GM12878 (cell line): ENCODE measurements at regions not wholly inside any gene's neighbourhood (a gene's known extent, or its start where the extent isn't known, plus 50 kb on each side); places are given as distances from the start of the nearest gene placed in this dataset.

Experiments
- ATAC-seq: fragments of 200-7000 bp; cut with Tn5 transposase; 3 replicates; pipeline ENCODE4 v1.9.1; 2020; ENCODE audit warnings: mild to moderate bottlenecking, moderate library complexity
- BruUV-seq: library from RNA; stranded (reverse); fragments of 400-500 nt; replicated peaks from 2 replicates; lab custom pipeline; 2021; lab: Mats Ljungman, UMichigan
- CTCF ChIA-PET: fragments of 300-600 bp; sonication (Branson Sonifier 250); formaldehyde crosslinking; extraction: SDS; loops from one replicate; lab custom pipeline; 2021; ENCODE audit warnings: inconsistent platforms; lab: Yijun Ruan, JAX
- POLR2A ChIA-PET: fragments of 350-600 bp; formaldehyde crosslinking; extraction: SDS; loops from one replicate; lab custom pipeline; 2021; ENCODE audit warnings: inconsistent platforms; lab: Charles Lee
- RAD21 ChIA-PET: fragments of 300-600 bp; sonication (Branson Sonifier 250); formaldehyde crosslinking; loops from one replicate; lab custom pipeline; 2023; ENCODE audit warnings: antibody characterized with exemption; ENCODE audit not compliant: unreplicated experiment; lab: Charles Lee
- SMC1A ChIA-PET: fragments of 300-600 bp; sonication (Branson Sonifier 250); formaldehyde crosslinking; loops from one replicate; lab custom pipeline; 2023; ENCODE audit not compliant: unreplicated experiment, uncharacterized antibody; lab: Charles Lee
- DNase-seq: peaks from one replicate; pipeline ENCODE4 v3.0.0-alpha.2; 2011; ENCODE audit warnings: low read depth, low spot score
- FAIRE-seq: peaks from 3 replicates; lab custom pipeline; 2011; peaks lifted over from hg19 to GRCh38; lab: Jason Lieb, UNC
- H2AFZ ChIP-seq: 2 replicates; pipeline ENCODE4 v1.6.0; 2011; ENCODE audit warnings: low read depth, low read length, control low read depth; ENCODE audit not compliant: control insufficient read depth
- H3K27ac ChIP-seq: 2 replicates; pipeline ENCODE4 v1.5.1; 2011; ENCODE audit warnings: control low read depth; ENCODE audit not compliant: control insufficient read depth, insufficient read depth
- H3K27me3 ChIP-seq, 2 experiments: replicated peaks in 1 of 2; 2 replicates each; pipeline versions ENCODE4 v1.6.0 to v1.6.1; 2011; ENCODE audit warnings: low read length in 1 of 2; ENCODE audit not compliant: control insufficient read depth in 2 of 2, insufficient read depth in 2 of 2
- H3K36me3 ChIP-seq, 2 experiments: 2 replicates each; pipeline ENCODE4 v1.5.1; 2011; ENCODE audit warnings: low read length in 1 of 2; ENCODE audit not compliant: control insufficient read depth in 2 of 2, insufficient read depth in 2 of 2
- H3K4me1 ChIP-seq: 2 replicates; pipeline ENCODE4 v1.6.1; 2011; ENCODE audit warnings: mild to moderate bottlenecking, low read length, moderate library complexity, mixed read lengths; ENCODE audit not compliant: control insufficient read depth, insufficient read depth
- H3K4me2 ChIP-seq: 2 replicates; pipeline ENCODE4 v1.6.0; 2011; ENCODE audit warnings: control low read depth; ENCODE audit not compliant: control insufficient read depth, insufficient read depth
- H3K4me3 ChIP-seq: fragments of 200-600 bp; sonication (generic); 2 replicates; pipeline ENCODE4 v1.5.1; 2016
- H3K79me2 ChIP-seq: 2 replicates; pipeline ENCODE4 v1.6.0; 2011; ENCODE audit warnings: low read length; ENCODE audit not compliant: control insufficient read depth, insufficient read depth
- H3K9ac ChIP-seq: 2 replicates; pipeline ENCODE4 v1.8.0; 2011; ENCODE audit warnings: low read length, control low read depth, mixed read lengths; ENCODE audit not compliant: control insufficient read depth, insufficient read depth
- H3K9me3 ChIP-seq: replicated peaks from 3 replicates; pipeline ENCODE4 v1.5.1; 2011; ENCODE audit warnings: mild to moderate bottlenecking, low read length; ENCODE audit not compliant: control insufficient read depth, insufficient read depth
- H4K20me1 ChIP-seq: 2 replicates; pipeline ENCODE4 v1.6.0; 2011; ENCODE audit not compliant: control insufficient read depth, insufficient read depth
- EP300 ChIP-seq, 2 experiments: fragments of 150-350 bp in 1 of 2; IDR thresholded peaks; 2 replicates each; pipeline ENCODE4 v1.6.1; 2011 to 2012; ENCODE audit warnings: low read depth in 2 of 2, low read length in 2 of 2, borderline replicate concordance in 1 of 2, improper control_type of control experiment in 1 of 2, inconsistent platforms in 1 of 2; ENCODE audit not compliant: control insufficient read depth in 1 of 2
- EZH2 ChIP-seq: IDR thresholded peaks from 2 replicates; pipeline ENCODE4 v1.6.1; 2012; ENCODE audit warnings: low read depth, mild to moderate bottlenecking, control low read depth, inconsistent platforms, low read length, borderline replicate concordance; ENCODE audit not compliant: control insufficient read depth
- TCF3 ChIP-seq: IDR thresholded peaks from 2 replicates; pipeline ENCODE4 v1.6.1; 2012; ENCODE audit warnings: low read depth, mild to moderate bottlenecking, low read length, borderline replicate concordance; ENCODE audit not compliant: insufficient read depth
- ZNF622 ChIP-seq: fragments of 450-650 bp; IDR thresholded peaks from 2 replicates; pipeline ENCODE4 v1.6.1; 2017; ENCODE audit warnings: mild to moderate bottlenecking, inconsistent platforms
- WGBS: methylation state at CpG from one replicate; pipeline ENCODE4 v1.1.6; 2016; ENCODE audit warnings: low lambda C conversion rate; ENCODE audit not compliant: insufficient replicate concordance, insufficient coverage; ENCODE audit errors: missing lambda C conversion rate; 5-methylcytosine and 5-hydroxymethylcytosine counted together
- in situ Hi-C: fragments of 300-500 bp; cut with MboI; formaldehyde crosslinking; loops from 9 replicates; pipeline ENCODE4 v1.14.3; 2018; ENCODE audit warnings: mixed read lengths
- intact Hi-C: fragments of 100-400 bp; cut with micrococcal nuclease; formaldehyde crosslinking; loops from one replicate; pipeline ENCODE4 v1.14.2; 2022; ENCODE audit not compliant: unreplicated experiment
- TF ChIP-seq, protein P1 (sequence below): fragments of 150-350 bp; IDR thresholded peaks from 2 replicates; pipeline ENCODE4 v1.6.1; 2016; ENCODE audit warnings: low read depth, low read length
- TF ChIP-seq, protein P2 (sequence below): fragments of 450-650 bp; IDR thresholded peaks from 2 replicates; pipeline ENCODE4 v1.6.1; 2016; ENCODE audit warnings: mild to moderate bottlenecking

DNA sequence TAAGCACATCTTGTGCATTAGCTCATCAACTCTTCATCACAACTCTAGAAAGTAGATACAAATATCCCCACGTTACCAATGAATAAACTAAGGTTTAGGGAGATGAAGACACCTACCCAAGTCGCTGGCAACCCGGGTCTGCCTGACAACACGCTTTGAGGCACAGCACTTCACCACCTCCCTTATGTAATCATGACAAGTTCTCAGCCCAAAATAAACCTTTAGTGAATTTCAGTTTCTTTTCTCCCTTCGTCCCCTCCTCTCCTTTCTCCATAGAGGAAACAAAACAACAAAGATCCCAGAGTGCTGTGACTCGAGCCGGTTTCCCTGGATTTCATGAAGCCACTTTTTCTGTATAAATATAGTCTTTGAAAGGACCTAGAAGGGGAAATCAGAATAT lies 105.4 kb downstream of the MAFB start (continued):
- TF ChIP-seq, protein P1, sequence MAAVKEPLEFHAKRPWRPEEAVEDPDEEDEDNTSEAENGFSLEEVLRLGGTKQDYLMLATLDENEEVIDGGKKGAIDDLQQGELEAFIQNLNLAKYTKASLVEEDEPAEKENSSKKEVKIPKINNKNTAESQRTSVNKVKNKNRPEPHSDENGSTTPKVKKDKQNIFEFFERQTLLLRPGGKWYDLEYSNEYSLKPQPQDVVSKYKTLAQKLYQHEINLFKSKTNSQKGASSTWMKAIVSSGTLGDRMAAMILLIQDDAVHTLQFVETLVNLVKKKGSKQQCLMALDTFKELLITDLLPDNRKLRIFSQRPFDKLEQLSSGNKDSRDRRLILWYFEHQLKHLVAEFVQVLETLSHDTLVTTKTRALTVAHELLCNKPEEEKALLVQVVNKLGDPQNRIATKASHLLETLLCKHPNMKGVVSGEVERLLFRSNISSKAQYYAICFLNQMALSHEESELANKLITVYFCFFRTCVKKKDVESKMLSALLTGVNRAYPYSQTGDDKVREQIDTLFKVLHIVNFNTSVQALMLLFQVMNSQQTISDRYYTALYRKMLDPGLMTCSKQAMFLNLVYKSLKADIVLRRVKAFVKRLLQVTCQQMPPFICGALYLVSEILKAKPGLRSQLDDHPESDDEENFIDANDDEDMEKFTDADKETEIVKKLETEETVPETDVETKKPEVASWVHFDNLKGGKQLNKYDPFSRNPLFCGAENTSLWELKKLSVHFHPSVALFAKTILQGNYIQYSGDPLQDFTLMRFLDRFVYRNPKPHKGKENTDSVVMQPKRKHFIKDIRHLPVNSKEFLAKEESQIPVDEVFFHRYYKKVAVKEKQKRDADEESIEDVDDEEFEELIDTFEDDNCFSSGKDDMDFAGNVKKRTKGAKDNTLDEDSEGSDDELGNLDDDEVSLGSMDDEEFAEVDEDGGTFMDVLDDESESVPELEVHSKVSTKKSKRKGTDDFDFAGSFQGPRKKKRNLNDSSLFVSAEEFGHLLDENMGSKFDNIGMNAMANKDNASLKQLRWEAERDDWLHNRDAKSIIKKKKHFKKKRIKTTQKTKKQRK, result no peak
- no peak for TF ChIP-seq ZNF622

DNA sequence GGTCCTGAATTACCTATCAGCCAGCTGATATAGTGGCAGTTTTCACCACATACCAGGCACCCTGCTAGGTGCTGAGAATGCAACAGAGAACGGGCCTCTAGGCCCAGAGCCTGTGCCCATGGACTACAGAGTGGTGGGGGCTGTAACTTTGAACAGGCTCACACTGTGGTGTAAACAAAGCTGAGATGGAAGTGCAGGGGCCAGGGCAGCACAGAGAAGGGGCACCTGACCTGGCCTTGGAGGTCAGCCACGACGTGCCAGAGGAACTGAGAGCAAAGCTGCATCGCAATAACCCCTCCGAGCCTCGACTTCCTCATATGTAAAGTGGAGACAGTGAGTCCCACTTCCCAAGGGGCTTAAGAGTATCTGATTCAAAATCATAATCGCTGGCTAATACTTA lies 105.8 kb downstream of the MAFB start:
- H3K36me3 ChIP-seq, result no peaks in the 10 kb centered on the region
- peaks cover 0 to 2% of the 10 kb centered on the region in 2 experiments; a peak in 1 of 4 replicates for H3K27me3 ChIP-seq
- POLR2A ChIA-PET, result no interaction called here
- DNase-seq (no peak), ATAC-seq (no peak), FAIRE-seq (no peak)
- H2AFZ ChIP-seq, result no peak overlapping the region
- no peaks in the 10 kb centered on the region for H3K79me2 ChIP-seq
- intact Hi-C loops, result no loop called here
- CTCF ChIA-PET, result no interaction called here
- no peak overlapping the region for H3K9ac ChIP-seq
- BruUV-seq, result no TSS peak
- RAD21 ChIA-PET, result no interaction called here
- H3K4me1 ChIP-seq, result no peaks in the 10 kb centered on the region
- WGBS, result 12% methylated on average over 7 of the region's 7 CpGs
- H4K20me1 ChIP-seq, result no peaks in the 10 kb centered on the region
- no peak overlapping the region for H3K27ac ChIP-seq
- no peak overlapping the region for H3K4me3 ChIP-seq
- SMC1A ChIA-PET, result no interaction called here
- H3K9me3 ChIP-seq, result no peaks in the 10 kb centered on the region
- in situ Hi-C loops, result no loop called here
- TF ChIP-seq TCF3, result no peak
- TF ChIP-seq, protein P2, sequence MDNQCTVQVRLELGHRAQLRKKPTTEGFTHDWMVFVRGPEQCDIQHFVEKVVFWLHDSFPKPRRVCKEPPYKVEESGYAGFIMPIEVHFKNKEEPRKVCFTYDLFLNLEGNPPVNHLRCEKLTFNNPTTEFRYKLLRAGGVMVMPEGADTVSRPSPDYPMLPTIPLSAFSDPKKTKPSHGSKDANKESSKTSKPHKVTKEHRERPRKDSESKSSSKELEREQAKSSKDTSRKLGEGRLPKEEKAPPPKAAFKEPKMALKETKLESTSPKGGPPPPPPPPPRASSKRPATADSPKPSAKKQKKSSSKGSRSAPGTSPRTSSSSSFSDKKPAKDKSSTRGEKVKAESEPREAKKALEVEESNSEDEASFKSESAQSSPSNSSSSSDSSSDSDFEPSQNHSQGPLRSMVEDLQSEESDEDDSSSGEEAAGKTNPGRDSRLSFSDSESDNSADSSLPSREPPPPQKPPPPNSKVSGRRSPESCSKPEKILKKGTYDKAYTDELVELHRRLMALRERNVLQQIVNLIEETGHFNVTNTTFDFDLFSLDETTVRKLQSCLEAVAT, result no peak
- TF ChIP-seq EP300 (IDR thresholded peaks at IDR 0.05; ENCODE audit: borderline replicate concordance in 1 of 2, control insufficient read depth in 1 of 2, low read depth in 2 of 2, low read length in 2 of 2), result no peak
- TF ChIP-seq EZH2, result no peak
- TF ChIP-seq, all 136 proteins: peak for 0
- no peak overlapping the region for H3K4me2 ChIP-seq
